ENCODE measurements at regions not wholly inside any gene's neighbourhood (a gene's known extent, or its start where the extent isn't known, plus 50 kb on each side); places are given as distances from the start of the nearest gene placed in this dataset.

GRCh38 chrX:123088331-123088730 lies 95.7 kb upstream of the GRIA3 start:
- TF ChIP-seq POLR2AphosphoS5 (IDR thresholded peaks at IDR 0.05; ENCODE audit: low read depth, low read length) (no peak), POLR2A (IDR thresholded peaks at IDR 0.05; ENCODE audit: low read depth, low read length) (no peak), TAF1 (IDR thresholded peaks at IDR 0.05; ENCODE audit: low read depth, low read length) (no peak), POU2F2 (IDR thresholded peaks at IDR 0.05; ENCODE audit: low read depth, low read length) (no peak), PAX5 (IDR thresholded peaks at IDR 0.05; ENCODE audit: insufficient read depth, low read length, severe bottlenecking) (no peak)
